A549 (cell line): ENCODE measurements at regions not wholly inside any gene's neighbourhood (a gene's known extent, or its start where the extent isn't known, plus 50 kb on each side); places are given as distances from the start of the nearest gene placed in this dataset.

Experiments
- ATAC-seq, 2 experiments: fragments of 200-7000 bp in 1 of 2; fragments of >200 bp in 1 of 2; cut with Nextera tagmentation in 1 of 2; cut with Tn5 transposase in 1 of 2; 3 replicates each; pipeline versions ENCODE4 v1.8.0 to v1.9.1; 2018 to 2020; ENCODE audit warnings: mild to moderate bottlenecking in 1 of 2, moderate library complexity in 1 of 2
- CTCF ChIA-PET: fragments of 300-600 bp; sonication (Branson Sonifier 250); formaldehyde crosslinking; extraction: SDS; loops from one replicate; lab custom pipeline; 2021; ENCODE audit warnings: antibody characterized with exemption, inconsistent platforms; lab: Yijun Ruan, JAX
- POLR2A ChIA-PET: fragments of 350-600 bp; formaldehyde crosslinking; extraction: SDS; loops from one replicate; lab custom pipeline; 2021; ENCODE audit warnings: antibody characterized with exemption, inconsistent platforms; lab: Yijun Ruan, JAX
- DNase-seq, 2 experiments: peaks; one replicate each; pipeline versions ENCODE4 v3.0.0 to v3.0.0-alpha.2; 2011 to 2016; ENCODE audit warnings: low read depth in 1 of 2, low spot score in 1 of 2
- FAIRE-seq: peaks from 2 replicates; lab custom pipeline; 2011; peaks lifted over from hg19 to GRCh38; lab: Jason Lieb, UNC
- H3K27ac ChIP-seq, 2 experiments: fragments of >200 bp; sonication (Bioruptor Twin); formaldehyde crosslinking; 3 replicates each; pipeline ENCODE4 v1.5.1; 2016 to 2017
- H3K4me1 ChIP-seq: fragments of >200 bp; sonication (Bioruptor Twin); formaldehyde crosslinking; 3 replicates; pipeline ENCODE4 v1.6.1; 2016
- H3K4me2 ChIP-seq: fragments of >200 bp; sonication (Bioruptor Twin); formaldehyde crosslinking; 3 replicates; pipeline ENCODE4 v1.6.1; 2016
- H3K4me3 ChIP-seq: fragments of >200 bp; sonication (Bioruptor Twin); formaldehyde crosslinking; 3 replicates; pipeline ENCODE4 v1.5.1; 2016
- H3K9me3 ChIP-seq: fragments of >200 bp; sonication (Bioruptor Twin); formaldehyde crosslinking; 3 replicates; pipeline ENCODE4 v1.6.1; 2016
- BHLHE40 ChIP-seq: IDR thresholded peaks from 2 replicates; pipeline ENCODE4 v1.6.1; 2012; ENCODE audit warnings: low read depth, low read length, inconsistent platforms
- CBX2 ChIP-seq: fragments of 200-600 bp; sonication (generic); IDR thresholded peaks from 2 replicates; pipeline ENCODE4 v1.6.1; 2016; ENCODE audit warnings: low read depth, mild to moderate bottlenecking, borderline replicate concordance
- CEBPB ChIP-seq, 2 experiments: fragments of >200 bp in 1 of 2; sonication (Bioruptor Twin) in 1 of 2; formaldehyde crosslinking in 1 of 2; IDR thresholded peaks; 2 replicates each; pipeline ENCODE4 v1.6.1; 2012 to 2016
- CHD4 ChIP-seq: fragments of 200-600 bp; sonication (generic); IDR thresholded peaks from 2 replicates; pipeline ENCODE4 v1.6.1; 2016; ENCODE audit warnings: antibody characterized with exemption, mild to moderate bottlenecking, borderline replicate concordance
- EHMT2 ChIP-seq: fragments of 200-600 bp; sonication (generic); IDR thresholded peaks from 2 replicates; pipeline ENCODE4 v1.6.1; 2016; ENCODE audit warnings: antibody characterized with exemption, low read depth, mild to moderate bottlenecking, moderate library complexity
- ELK1 ChIP-seq: fragments of 150-350 bp; IDR thresholded peaks from 2 replicates; pipeline ENCODE4 v1.6.1; 2014; ENCODE audit warnings: low read depth, mild to moderate bottlenecking, low read length
- EP300 ChIP-seq, 2 experiments: fragments of >200 bp; sonication (Bioruptor Twin); formaldehyde crosslinking; IDR thresholded peaks; 2 replicates in 1 of 2; 3 replicates in 1 of 2; pipeline ENCODE4 v1.6.1; 2016 to 2017
- HOXB13 ChIP-seq: fragments of 250-450 bp; sonication (Bioruptor Pico); IDR thresholded peaks from 2 replicates; pipeline ENCODE4 v1.5.0; 2020; ENCODE audit warnings: low read depth, mild to moderate bottlenecking, moderate library complexity
- JUN ChIP-seq, 2 experiments: fragments of >200 bp; sonication (Bioruptor Twin); formaldehyde crosslinking; IDR thresholded peaks; 2 replicates in 1 of 2; 3 replicates in 1 of 2; pipeline ENCODE4 v1.6.1; 2016 to 2017
- JUNB ChIP-seq: fragments of >200 bp; sonication (Bioruptor Twin); formaldehyde crosslinking; IDR thresholded peaks from 2 replicates; pipeline ENCODE4 v1.6.1; 2016
- KDM5A ChIP-seq: fragments of 200-600 bp; sonication (generic); IDR thresholded peaks from 2 replicates; pipeline ENCODE4 v1.6.1; 2016; ENCODE audit warnings: antibody characterized with exemption, mild to moderate bottlenecking
- PBX3 ChIP-seq: IDR thresholded peaks from 2 replicates; pipeline ENCODE4 v1.6.1; 2012
- PHF8 ChIP-seq: fragments of 200-600 bp; sonication (generic); IDR thresholded peaks from 2 replicates; pipeline ENCODE4 v1.6.1; 2016; ENCODE audit warnings: low read depth, mild to moderate bottlenecking, antibody characterized with exemption, moderate library complexity, borderline replicate concordance
- POLR2A ChIP-seq: IDR thresholded peaks from 2 replicates; pipeline ENCODE4 v1.6.1; 2012; ENCODE audit warnings: mild to moderate bottlenecking, low read length
- POLR2AphosphoS2 ChIP-seq: conservative IDR thresholded peaks from 2 replicates; pipeline ENCODE4 v1.6.1; 2012; ENCODE audit warnings: low read length, improper control_type of control experiment, inconsistent platforms
- RAD21 ChIP-seq, 2 experiments: fragments of >200 bp in 1 of 2; sonication (Bioruptor Twin) in 1 of 2; formaldehyde crosslinking in 1 of 2; IDR thresholded peaks in 1 of 2; conservative IDR thresholded peaks in 1 of 2; 2 replicates in 1 of 2; 3 replicates in 1 of 2; pipeline ENCODE4 v1.6.1; 2012 to 2018; ENCODE audit warnings: inconsistent platforms in 1 of 2
- RFX5 ChIP-seq: fragments of 450-650 bp; IDR thresholded peaks from 2 replicates; pipeline ENCODE4 v1.7.1; 2014; ENCODE audit warnings: antibody characterized with exemption, mild to moderate bottlenecking, moderate library complexity
- SREBF2 ChIP-seq: fragments of 450-650 bp; IDR thresholded peaks from 2 replicates; pipeline ENCODE4 v1.6.1; 2014; ENCODE audit warnings: mild to moderate bottlenecking, moderate library complexity
- ZFP36 ChIP-seq: fragments of 450-650 bp; IDR thresholded peaks from 2 replicates; pipeline ENCODE4 v1.6.1; 2014; ENCODE audit warnings: borderline replicate concordance; ENCODE audit not compliant: partially characterized antibody
- WGBS: methylation state at CpG from one replicate; pipeline ENCODE4 v1.1.6; 2017; ENCODE audit errors: missing lambda C conversion rate; 5-methylcytosine and 5-hydroxymethylcytosine counted together
- TF ChIP-seq, protein P1 (sequence below): fragments of 200-600 bp; sonication (generic); IDR thresholded peaks from 2 replicates; pipeline ENCODE4 v1.6.1; 2016; ENCODE audit warnings: antibody characterized with exemption, mild to moderate bottlenecking, moderate library complexity
- TF ChIP-seq, protein P2 (sequence below): fragments of 250-450 bp; sonication (Bioruptor Pico); IDR thresholded peaks from 2 replicates; pipeline ENCODE4 v1.5.0; 2020; ENCODE audit warnings: low read depth, mild to moderate bottlenecking, moderate library complexity
- TF ChIP-seq, protein P3 (sequence below): fragments of >200 bp; sonication (Bioruptor Twin); formaldehyde crosslinking; IDR thresholded peaks from 2 replicates; pipeline ENCODE4 v1.6.1; 2016

- TF ChIP-seq POLR2A = no peak
- TF ChIP-seq CBX2 = no peak
- no peak for TF ChIP-seq RAD21 (conservative IDR thresholded peaks at IDR 0.05 in 1 of 2, IDR thresholded peaks at IDR 0.05 in 1 of 2)
- TF ChIP-seq BHLHE40 = no peak
- TF ChIP-seq PHF8 = no peak
- TF ChIP-seq ZFP36 = no peak
- TF ChIP-seq, protein P1, sequence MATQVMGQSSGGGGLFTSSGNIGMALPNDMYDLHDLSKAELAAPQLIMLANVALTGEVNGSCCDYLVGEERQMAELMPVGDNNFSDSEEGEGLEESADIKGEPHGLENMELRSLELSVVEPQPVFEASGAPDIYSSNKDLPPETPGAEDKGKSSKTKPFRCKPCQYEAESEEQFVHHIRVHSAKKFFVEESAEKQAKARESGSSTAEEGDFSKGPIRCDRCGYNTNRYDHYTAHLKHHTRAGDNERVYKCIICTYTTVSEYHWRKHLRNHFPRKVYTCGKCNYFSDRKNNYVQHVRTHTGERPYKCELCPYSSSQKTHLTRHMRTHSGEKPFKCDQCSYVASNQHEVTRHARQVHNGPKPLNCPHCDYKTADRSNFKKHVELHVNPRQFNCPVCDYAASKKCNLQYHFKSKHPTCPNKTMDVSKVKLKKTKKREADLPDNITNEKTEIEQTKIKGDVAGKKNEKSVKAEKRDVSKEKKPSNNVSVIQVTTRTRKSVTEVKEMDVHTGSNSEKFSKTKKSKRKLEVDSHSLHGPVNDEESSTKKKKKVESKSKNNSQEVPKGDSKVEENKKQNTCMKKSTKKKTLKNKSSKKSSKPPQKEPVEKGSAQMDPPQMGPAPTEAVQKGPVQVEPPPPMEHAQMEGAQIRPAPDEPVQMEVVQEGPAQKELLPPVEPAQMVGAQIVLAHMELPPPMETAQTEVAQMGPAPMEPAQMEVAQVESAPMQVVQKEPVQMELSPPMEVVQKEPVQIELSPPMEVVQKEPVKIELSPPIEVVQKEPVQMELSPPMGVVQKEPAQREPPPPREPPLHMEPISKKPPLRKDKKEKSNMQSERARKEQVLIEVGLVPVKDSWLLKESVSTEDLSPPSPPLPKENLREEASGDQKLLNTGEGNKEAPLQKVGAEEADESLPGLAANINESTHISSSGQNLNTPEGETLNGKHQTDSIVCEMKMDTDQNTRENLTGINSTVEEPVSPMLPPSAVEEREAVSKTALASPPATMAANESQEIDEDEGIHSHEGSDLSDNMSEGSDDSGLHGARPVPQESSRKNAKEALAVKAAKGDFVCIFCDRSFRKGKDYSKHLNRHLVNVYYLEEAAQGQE = no peak
- TF ChIP-seq, protein P2, sequence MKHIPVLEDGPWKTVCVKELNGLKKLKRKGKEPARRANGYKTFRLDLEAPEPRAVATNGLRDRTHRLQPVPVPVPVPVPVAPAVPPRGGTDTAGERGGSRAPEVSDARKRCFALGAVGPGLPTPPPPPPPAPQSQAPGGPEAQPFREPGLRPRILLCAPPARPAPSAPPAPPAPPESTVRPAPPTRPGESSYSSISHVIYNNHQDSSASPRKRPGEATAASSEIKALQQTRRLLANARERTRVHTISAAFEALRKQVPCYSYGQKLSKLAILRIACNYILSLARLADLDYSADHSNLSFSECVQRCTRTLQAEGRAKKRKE (CRISPR knock-in tag) = no peak
- no peak for TF ChIP-seq EP300 (IDR thresholded peaks at IDR 0.05)
- TF ChIP-seq, protein P3, sequence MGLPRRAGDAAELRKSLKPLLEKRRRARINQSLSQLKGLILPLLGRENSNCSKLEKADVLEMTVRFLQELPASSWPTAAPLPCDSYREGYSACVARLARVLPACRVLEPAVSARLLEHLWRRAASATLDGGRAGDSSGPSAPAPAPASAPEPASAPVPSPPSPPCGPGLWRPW = no peak
- no peak for TF ChIP-seq JUNB
- no peak for TF ChIP-seq RFX5
- no peak for TF ChIP-seq PBX3
- no peak for TF ChIP-seq CHD4
- no peak for TF ChIP-seq ELK1
- no peak for TF ChIP-seq HOXB13 (CRISPR knock-in tag)
- TF ChIP-seq POLR2AphosphoS2 = no peak
- TF ChIP-seq JUN (IDR thresholded peaks at IDR 0.05) = no peak
- TF ChIP-seq CEBPB (IDR thresholded peaks at IDR 0.05) = no peak
- ChIA-PET CTCF (interaction anchor here (1.2 kb wide), 1 partner anchor 37 kb away, joined by 3 read pairs; no protein-coding TSS in a partner anchor), POLR2A (no interaction called here)
- ATAC-seq (no peak), FAIRE-seq (no peak), DNase-seq (no peak)
- 71% methylated on average over 8 of the region's 8 CpGs for WGBS
- Histone ChIP-seq H3K4me1 (no peaks in the 10 kb centered on the region), H3K9me3 (no peaks in the 10 kb centered on the region), H3K4me3 (no peak overlapping the region), H3K4me2 (no peak overlapping the region), H3K27ac (no peak overlapping the region)
These were observed 65.8 kb downstream of the RESF1 start for GRCh38 chr12:32024884-32025592.

GRCh38 chr12:32025906-32026305, 66.7 kb downstream of the RESF1 start:
- POLR2A ChIA-PET = no interaction called here

More at GRCh38 chr12:32025906-32026305, 66.7 kb downstream of the RESF1 start:
- DNase-seq = no peak
- WGBS = 71% methylated on average over 8 of the region's 8 CpGs
- no peak overlapping the region for H3K27ac ChIP-seq
- no peak for TF ChIP-seq SREBF2
- TF ChIP-seq EHMT2 = no peak
- TF ChIP-seq KDM5A = no peak
- TF ChIP-seq, all 56 proteins: peak for 0
- no peak overlapping the region for H3K4me2 ChIP-seq
- H3K9me3 ChIP-seq = no peaks in the 10 kb centered on the region
- no peak for FAIRE-seq
- H3K4me1 ChIP-seq = no peaks in the 10 kb centered on the region
- ATAC-seq = no peak
- CTCF ChIA-PET = interaction anchor here (0.6 to 1.2 kb wide), 3 partner anchors 16 to 356 kb away, joined by 3 read pairs; no protein-coding TSS in a partner anchor
- H3K4me3 ChIP-seq = no peak overlapping the region
